Spleen (tissue), 7 donors: ENCODE measurements at regions not wholly inside any gene's neighbourhood (a gene's known extent, or its start where the extent isn't known, plus 50 kb on each side); places are given as distances from the start of the nearest gene placed in this dataset.

Source experiments
- CTCF ChIP-seq, 11 experiments: fragments of 200-600 bp in 7 of 11; fragments of 450-650 bp in 4 of 11; sonication (generic) in 4 of 11; IDR thresholded peaks in 8 of 11; conservative IDR thresholded peaks in 3 of 11; 1 replicate in 7 of 11; 2 replicates in 4 of 11; pipeline versions ENCODE4 v1.4.0 to v1.8.0; 2016 to 2021; ENCODE audit warnings: antibody characterized with exemption in 11 of 11, inconsistent platforms in 4 of 11, mild to moderate bottlenecking in 1 of 11
- POLR2A ChIP-seq, 3 donors: fragments of 450-650 bp; IDR thresholded peaks; one replicate each; pipeline ENCODE4 v1.5.1; 2017; ENCODE audit warnings: antibody characterized with exemption in 3 of 3, mild to moderate bottlenecking in 1 of 3
- donor health status: DM: no; HTN: no; CAD: no; lungs with moderate emphysema.
- donor health status: DM: no; HTN: no; CAD: no.
- donor health status: DM: no; HTN: no; CAD: no.

GRCh38 chr5:110159202-110159601, 469.5 kb downstream of the MAN2A1 start:
- no peak for TF ChIP-seq CTCF (IDR thresholded peaks at IDR 0.05 in 8 of 11, conservative IDR thresholded peaks at IDR 0.05 in 3 of 11)
- no peak for TF ChIP-seq POLR2A (IDR thresholded peaks at IDR 0.05)
